ENCODE measurements at regions not wholly inside any gene's neighbourhood (a gene's known extent, or its start where the extent isn't known, plus 50 kb on each side); places are given as distances from the start of the nearest gene placed in this dataset.

GRCh38 chr2:177093371-177093770 is 119.2 kb upstream of the HNRNPA3 start (continued):
- TF ChIP-seq, protein P1, sequence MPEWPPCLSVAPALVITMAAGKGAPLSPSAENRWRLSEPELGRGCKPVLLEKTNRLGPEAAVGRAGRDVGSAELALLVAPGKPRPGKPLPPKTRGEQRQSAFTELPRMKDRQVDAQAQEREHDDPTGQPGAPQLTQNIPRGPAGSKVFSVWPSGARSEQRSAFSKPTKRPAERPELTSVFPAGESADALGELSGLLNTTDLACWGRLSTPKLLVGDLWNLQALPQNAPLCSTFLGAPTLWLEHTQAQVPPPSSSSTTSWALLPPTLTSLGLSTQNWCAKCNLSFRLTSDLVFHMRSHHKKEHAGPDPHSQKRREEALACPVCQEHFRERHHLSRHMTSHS (tag by site-specific recombination; IDR thresholded peaks at IDR 0.05), result no peak
- TF ChIP-seq ZNF223 (tag by site-specific recombination; IDR thresholded peaks at IDR 0.05) (no peak), ZNF311 (tag by site-specific recombination; IDR thresholded peaks at IDR 0.05; ENCODE audit: borderline replicate concordance) (no peak), ZEB2 (tag by site-specific recombination; IDR thresholded peaks at IDR 0.05) (no peak), ZBTB21 (tag by site-specific recombination; IDR thresholded peaks at IDR 0.05) (no peak), ZNF211 (tag by site-specific recombination; IDR thresholded peaks at IDR 0.05; ENCODE audit: low read depth) (no peak), ZNF658 (tag by site-specific recombination; IDR thresholded peaks at IDR 0.05) (no peak)

DNA sequence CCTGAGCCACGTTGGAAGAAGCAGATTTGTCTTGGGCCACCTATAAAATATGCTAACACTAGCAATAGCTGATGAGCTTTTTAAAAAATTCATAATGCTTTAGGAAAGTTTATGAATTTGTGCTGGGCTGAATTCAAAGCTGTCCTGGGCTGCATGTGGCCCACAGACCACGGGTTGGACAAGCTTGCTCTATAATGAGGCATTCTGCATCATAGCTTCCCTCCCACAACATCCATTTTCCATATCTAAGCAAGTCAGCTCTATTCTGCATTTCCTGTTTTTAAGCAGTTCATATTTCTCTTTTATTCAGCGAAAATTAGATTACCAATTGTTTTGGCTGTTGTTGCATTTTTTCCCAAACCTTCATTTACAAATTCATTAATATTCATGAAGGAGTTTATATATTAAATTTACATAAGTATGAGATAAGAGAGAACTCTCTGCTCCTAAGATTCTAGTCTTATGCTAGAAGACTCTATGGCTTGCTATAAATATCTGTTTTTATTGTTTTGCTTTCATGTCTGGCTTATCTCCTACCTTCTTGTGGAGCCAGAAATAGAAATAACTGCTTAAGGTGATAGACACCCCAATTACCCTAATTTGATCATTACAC is 114.5 kb upstream of the HNRNPA3 start:
- Histone ChIP-seq H3K4me3 (ENCODE audit: low read depth, low read length) (no peak overlapping the region), H3K9me3 (ENCODE audit: control insufficient read depth, insufficient read depth, low read depth, low read length) (no peaks in the 10 kb centered on the region), H3K27ac (ENCODE audit: extremely low read depth, low read depth, low read length) (no peak overlapping the region), H3K4me1 (ENCODE audit: control insufficient read depth, insufficient read depth, low read length) (no peaks in the 10 kb centered on the region), H3K36me3 (ENCODE audit: control insufficient read depth in 2 of 2, insufficient read depth in 1 of 2, low read length in 2 of 2) (no peaks in the 10 kb centered on the region)
- TF ChIP-seq YY2 (tag by site-specific recombination; IDR thresholded peaks at IDR 0.05) (no peak), ZNF664 (tag by site-specific recombination; IDR thresholded peaks at IDR 0.05) (no peak), ZNF660 (tag by site-specific recombination; IDR thresholded peaks at IDR 0.05) (no peak), ZNF274 (IDR thresholded peaks at IDR 0.05; ENCODE audit: low read length) (no peak), ZNF274 (tag by site-specific recombination; IDR thresholded peaks at IDR 0.05; ENCODE audit: borderline replicate concordance) (no peak), ZFHX2 (tag by site-specific recombination; conservative IDR thresholded peaks at IDR 0.05) (no peak), ZNF140 (tag by site-specific recombination; IDR thresholded peaks at IDR 0.05) (no peak), REST (tag by site-specific recombination; IDR thresholded peaks at IDR 0.05) (no peak), ZNF623 (tag by site-specific recombination; IDR thresholded peaks at IDR 0.05) (no peak), ZNF596 (tag by site-specific recombination; IDR thresholded peaks at IDR 0.05) (no peak), ZNF155 (tag by site-specific recombination; IDR thresholded peaks at IDR 0.05) (no peak), TCF7L2 (IDR thresholded peaks at IDR 0.05; ENCODE audit: borderline replicate concordance, low read depth, low read length) (no peak), ZNF146 (tag by site-specific recombination; IDR thresholded peaks at IDR 0.05) (no peak), ZNF670 (tag by site-specific recombination; IDR thresholded peaks at IDR 0.05; ENCODE audit: low read depth) (no peak), ZNF157 (tag by site-specific recombination; IDR thresholded peaks at IDR 0.05) (no peak), KLF10 (tag by site-specific recombination; IDR thresholded peaks at IDR 0.05) (no peak), ZNF112 (tag by site-specific recombination; IDR thresholded peaks at IDR 0.05) (no peak), ZNF133 (tag by site-specific recombination; IDR thresholded peaks at IDR 0.05) (no peak)
- TF ChIP-seq, protein P2, sequence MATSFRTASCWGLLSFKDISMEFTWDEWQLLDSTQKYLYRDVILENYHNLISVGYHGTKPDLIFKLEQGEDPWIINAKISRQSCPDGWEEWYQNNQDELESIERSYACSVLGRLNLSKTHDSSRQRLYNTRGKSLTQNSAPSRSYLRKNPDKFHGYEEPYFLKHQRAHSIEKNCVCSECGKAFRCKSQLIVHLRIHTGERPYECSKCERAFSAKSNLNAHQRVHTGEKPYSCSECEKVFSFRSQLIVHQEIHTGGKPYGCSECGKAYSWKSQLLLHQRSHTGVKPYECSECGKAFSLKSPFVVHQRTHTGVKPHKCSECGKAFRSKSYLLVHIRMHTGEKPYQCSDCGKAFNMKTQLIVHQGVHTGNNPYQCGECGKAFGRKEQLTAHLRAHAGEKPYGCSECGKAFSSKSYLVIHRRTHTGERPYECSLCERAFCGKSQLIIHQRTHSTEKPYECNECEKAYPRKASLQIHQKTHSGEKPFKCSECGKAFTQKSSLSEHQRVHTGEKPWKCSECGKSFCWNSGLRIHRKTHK (tag by site-specific recombination; IDR thresholded peaks at IDR 0.05), result no peak
- POLR2A ChIA-PET, result no interaction called here
- CTCF ChIA-PET, result no interaction called here
